ENCODE measurements at regions not wholly inside any gene's neighbourhood (a gene's known extent, or its start where the extent isn't known, plus 50 kb on each side); places are given as distances from the start of the nearest gene placed in this dataset.
A peak's percentile ranks its signal among the peaks of the same experiment; 100 is the strongest.

DNA sequence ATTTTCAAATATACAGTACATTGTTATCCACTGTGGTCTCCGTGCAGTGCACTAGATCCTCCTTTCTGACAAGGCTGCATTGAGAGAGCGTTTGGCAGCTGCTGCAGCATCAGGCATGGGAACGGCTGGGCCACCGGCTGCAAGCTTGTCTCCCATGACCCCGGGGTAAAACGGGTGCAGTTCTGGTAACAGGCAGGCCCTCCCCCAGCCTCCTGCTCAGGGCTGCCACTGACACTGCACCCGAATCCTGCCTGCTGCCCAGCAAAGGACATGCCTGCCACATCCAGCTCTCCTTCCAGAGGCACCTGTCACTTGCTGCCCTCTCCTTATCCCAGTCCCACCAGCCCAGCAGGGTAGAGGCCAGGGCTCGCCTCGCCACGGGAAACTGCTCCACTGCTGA, 124.5 kb upstream of the TMEM45B start:
- H3K4me3 Mint-ChIP-seq: no peak overlapping the region
- no peak for DNase-seq (ENCODE audit: extremely low spot score, unreplicated experiment)
- peaks cover 11% of the 10 kb centered on the region for H3K27me3 Mint-ChIP-seq
- H3K27ac Mint-ChIP-seq: no peak overlapping the region
- H3K4me1 Mint-ChIP-seq (ENCODE audit: unreplicated experiment): peaks cover 6% of the 10 kb centered on the region
- peaks cover 2% of the 10 kb centered on the region for H3K9me3 Mint-ChIP-seq
- TF ChIP-seq, protein P1, sequence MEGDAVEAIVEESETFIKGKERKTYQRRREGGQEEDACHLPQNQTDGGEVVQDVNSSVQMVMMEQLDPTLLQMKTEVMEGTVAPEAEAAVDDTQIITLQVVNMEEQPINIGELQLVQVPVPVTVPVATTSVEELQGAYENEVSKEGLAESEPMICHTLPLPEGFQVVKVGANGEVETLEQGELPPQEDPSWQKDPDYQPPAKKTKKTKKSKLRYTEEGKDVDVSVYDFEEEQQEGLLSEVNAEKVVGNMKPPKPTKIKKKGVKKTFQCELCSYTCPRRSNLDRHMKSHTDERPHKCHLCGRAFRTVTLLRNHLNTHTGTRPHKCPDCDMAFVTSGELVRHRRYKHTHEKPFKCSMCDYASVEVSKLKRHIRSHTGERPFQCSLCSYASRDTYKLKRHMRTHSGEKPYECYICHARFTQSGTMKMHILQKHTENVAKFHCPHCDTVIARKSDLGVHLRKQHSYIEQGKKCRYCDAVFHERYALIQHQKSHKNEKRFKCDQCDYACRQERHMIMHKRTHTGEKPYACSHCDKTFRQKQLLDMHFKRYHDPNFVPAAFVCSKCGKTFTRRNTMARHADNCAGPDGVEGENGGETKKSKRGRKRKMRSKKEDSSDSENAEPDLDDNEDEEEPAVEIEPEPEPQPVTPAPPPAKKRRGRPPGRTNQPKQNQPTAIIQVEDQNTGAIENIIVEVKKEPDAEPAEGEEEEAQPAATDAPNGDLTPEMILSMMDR (conservative IDR thresholded peaks at IDR 0.05): no peak
- H3K36me3 Mint-ChIP-seq: no peaks in the 10 kb centered on the region

DNA sequence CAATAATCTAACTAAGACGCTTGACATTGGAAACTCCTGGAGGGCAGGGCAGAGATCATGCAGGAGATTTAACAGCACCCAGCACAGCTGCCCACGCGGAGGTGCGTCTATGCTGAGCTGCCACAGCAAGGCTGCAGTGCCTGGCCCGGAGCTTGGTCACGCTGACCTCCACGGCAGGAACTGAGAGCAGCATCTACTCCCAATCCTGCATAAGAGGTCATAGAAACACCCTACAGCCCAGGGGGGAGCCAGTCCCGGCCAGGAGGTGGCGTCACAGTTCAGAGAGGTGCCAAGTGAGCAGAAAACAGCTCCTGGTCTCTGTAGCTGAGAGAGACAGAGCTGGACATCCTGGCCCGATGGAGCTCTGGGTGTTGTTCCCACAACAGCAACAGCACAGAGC, 121.1 kb upstream of the TMEM45B start:
- H3K4me1 Mint-ChIP-seq (ENCODE audit: unreplicated experiment): peaks cover 6% of the 10 kb centered on the region
- H3K36me3 Mint-ChIP-seq: no peaks in the 10 kb centered on the region
- peaks cover 19% of the 10 kb centered on the region for H3K27me3 Mint-ChIP-seq
- no peak for DNase-seq (ENCODE audit: extremely low spot score, unreplicated experiment)
- TF ChIP-seq, protein P1 (conservative IDR thresholded peaks at IDR 0.05): no peak
- no peak overlapping the region for H3K27ac Mint-ChIP-seq
- H3K4me3 Mint-ChIP-seq: no peak overlapping the region
- no peaks in the 10 kb centered on the region for H3K9me3 Mint-ChIP-seq

DNA sequence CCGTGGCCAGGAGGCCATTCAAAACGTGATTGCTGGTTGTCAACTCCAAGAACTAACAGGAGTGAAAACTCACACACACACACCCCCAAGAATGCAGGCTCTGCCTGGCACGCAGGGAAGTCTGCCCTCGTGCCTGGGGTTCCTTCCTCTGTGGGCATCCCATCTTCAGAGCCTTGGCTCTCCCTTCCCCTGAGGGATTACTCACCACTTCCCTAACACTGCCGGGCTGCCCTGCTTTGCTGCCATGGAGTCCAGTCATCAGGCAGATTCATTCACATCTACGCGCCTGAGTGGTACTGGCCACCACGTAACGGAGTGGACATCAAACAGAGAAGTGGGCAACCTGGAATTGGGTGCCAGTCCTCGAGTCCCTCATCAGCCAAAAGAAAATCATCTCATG, 120.7 kb upstream of the TMEM45B start:
- TF ChIP-seq, protein P1 (conservative IDR thresholded peaks at IDR 0.05): no peak
- H3K27me3 Mint-ChIP-seq: peaks cover 22% of the 10 kb centered on the region
- peaks cover 6% of the 10 kb centered on the region for H3K4me1 Mint-ChIP-seq (ENCODE audit: unreplicated experiment)
- no peaks in the 10 kb centered on the region for H3K9me3 Mint-ChIP-seq
- no peak overlapping the region for H3K4me3 Mint-ChIP-seq
- no peak for DNase-seq (ENCODE audit: extremely low spot score, unreplicated experiment)
- H3K27ac Mint-ChIP-seq: no peak overlapping the region
- H3K36me3 Mint-ChIP-seq: no peaks in the 10 kb centered on the region

DNA sequence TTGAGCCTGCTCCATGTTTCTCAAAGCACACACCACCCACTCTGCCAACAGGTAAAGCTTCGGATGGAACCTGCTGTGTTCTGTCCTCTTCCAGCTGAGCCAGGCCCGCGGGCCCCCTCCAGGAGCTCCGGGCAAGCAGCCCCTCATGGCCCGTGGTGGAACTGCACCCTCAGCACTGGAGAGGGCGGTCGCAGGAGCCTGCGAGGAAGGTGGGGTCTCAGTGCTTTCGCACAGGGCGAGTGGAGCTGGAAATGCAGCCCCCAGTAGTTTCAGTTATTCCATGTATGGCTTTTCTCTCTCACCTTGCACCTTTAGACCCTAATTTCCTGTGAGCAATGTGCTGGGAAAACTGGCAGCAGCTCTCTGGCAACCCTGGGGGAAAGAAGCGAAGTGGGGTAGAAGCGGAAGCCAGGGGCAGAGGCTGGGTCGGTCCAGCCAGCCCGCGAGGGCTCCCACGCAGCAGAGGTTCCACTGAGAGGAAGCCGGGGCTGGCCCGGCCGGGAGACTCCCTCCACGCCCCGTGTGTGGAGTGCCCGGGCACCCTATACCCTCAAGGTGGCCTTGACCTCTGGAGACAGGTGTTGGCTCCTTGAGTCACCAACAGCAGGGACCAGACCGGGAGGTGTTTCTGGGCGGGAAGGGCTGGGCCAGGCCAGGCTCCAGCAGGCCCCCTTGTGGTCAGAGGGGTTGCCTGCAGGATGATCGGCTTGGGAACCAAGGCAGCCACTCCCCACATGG, 119.9 kb upstream of the TMEM45B start:
- peak; percentile 80 for DNase-seq (ENCODE audit: extremely low spot score, unreplicated experiment)
- no peaks in the 10 kb centered on the region for H3K36me3 Mint-ChIP-seq
- TF ChIP-seq, protein P1 (conservative IDR thresholded peaks at IDR 0.05): peak; percentile 78
- H3K9me3 Mint-ChIP-seq: no peaks in the 10 kb centered on the region
- H3K27me3 Mint-ChIP-seq: peaks cover 25% of the 10 kb centered on the region
- peak overlapping the region; percentile 68 for H3K4me3 Mint-ChIP-seq
- H3K27ac Mint-ChIP-seq: no peak overlapping the region
- H3K4me1 Mint-ChIP-seq (ENCODE audit: unreplicated experiment): peaks cover 6% of the 10 kb centered on the region

DNA sequence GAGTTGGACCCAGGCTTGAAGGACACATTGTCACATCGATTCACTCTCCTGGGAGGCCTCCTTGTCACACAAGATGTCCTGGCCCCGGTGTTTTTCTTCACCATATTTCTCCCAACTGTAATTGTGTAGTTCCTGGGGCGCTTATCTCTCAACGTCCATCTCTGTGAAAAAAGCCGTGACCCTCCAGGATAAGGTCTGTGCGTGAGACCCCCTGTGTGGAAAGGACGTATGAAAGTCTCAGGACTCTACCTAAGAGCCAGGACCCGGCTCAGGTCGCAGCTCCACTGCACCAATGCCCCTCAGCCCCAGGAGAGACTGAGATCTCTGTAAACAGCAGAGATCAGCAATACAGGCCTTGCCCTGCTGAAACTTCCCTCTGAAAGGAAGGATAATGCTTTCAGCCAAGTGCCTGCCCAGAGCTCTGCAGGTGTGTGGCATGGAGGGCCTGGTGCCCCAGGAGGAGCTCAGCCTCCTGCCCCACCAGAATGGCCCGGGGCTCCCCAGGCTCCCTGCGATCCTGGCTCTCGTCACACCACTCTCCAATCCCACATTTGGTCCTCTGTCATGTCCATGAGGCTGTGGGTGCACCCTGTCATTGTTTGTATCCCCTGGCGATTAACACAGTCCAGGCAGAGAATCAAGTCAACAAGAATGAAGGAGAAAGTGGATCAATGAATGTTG, 119.2 kb upstream of the TMEM45B start:
- TF ChIP-seq, protein P1 (conservative IDR thresholded peaks at IDR 0.05): no peak
- Mint-ChIP-seq H3K36me3 (no peaks in the 10 kb centered on the region), H3K4me1 (ENCODE audit: unreplicated experiment) (peaks cover 6% of the 10 kb centered on the region), H3K27ac (no peak overlapping the region), H3K27me3 (peaks cover 25% of the 10 kb centered on the region), H3K9me3 (no peaks in the 10 kb centered on the region), H3K4me3 (no peak overlapping the region)
- no peak for DNase-seq (ENCODE audit: extremely low spot score, unreplicated experiment)
